OCI-LY1 (cell line): ENCODE measurements at regions not wholly inside any gene's neighbourhood (a gene's known extent, or its start where the extent isn't known, plus 50 kb on each side); places are given as distances from the start of the nearest gene placed in this dataset.

Experiments
- H2AFZ ChIP-seq: fragments of 200-600 bp; sonication (generic), shearing (Covaris generic); 2 replicates; pipeline ENCODE4 v1.6.0; 2014; ENCODE audit warnings: antibody characterized with exemption, mild to moderate bottlenecking, low read length
- H3F3A ChIP-seq: fragments of 200-600 bp; sonication (generic), shearing (Covaris generic); 2 replicates; pipeline ENCODE4 v1.6.0; 2014; ENCODE audit warnings: mild to moderate bottlenecking, antibody characterized with exemption, low read length, moderate library complexity; ENCODE audit not compliant: insufficient read depth
- H3K27ac ChIP-seq: fragments of 200-600 bp; sonication (generic); 2 replicates; pipeline ENCODE4 v1.5.1; 2014; ENCODE audit warnings: low read length, mixed run types, mild to moderate bottlenecking, low read depth; ENCODE audit not compliant: poor library complexity, severe bottlenecking
- H3K27me3 ChIP-seq: fragments of 200-600 bp; sonication (generic); 2 replicates; pipeline ENCODE4 v1.6.0; 2014; ENCODE audit warnings: antibody characterized with exemption, mild to moderate bottlenecking, low read length, moderate library complexity; ENCODE audit not compliant: insufficient read depth
- H3K36me3 ChIP-seq: fragments of 200-600 bp; sonication (generic); 2 replicates; pipeline ENCODE4 v1.6.1; 2014; ENCODE audit warnings: mild to moderate bottlenecking, antibody characterized with exemption, low read length, moderate library complexity, mixed read lengths; ENCODE audit not compliant: insufficient read depth
- H3K4me1 ChIP-seq: fragments of 200-600 bp; sonication (generic); 2 replicates; pipeline ENCODE4 v1.5.1; 2014; ENCODE audit warnings: mild to moderate bottlenecking, low read length, moderate library complexity; ENCODE audit not compliant: insufficient read depth, severe bottlenecking
- H3K4me2 ChIP-seq: fragments of 200-600 bp; sonication (generic), shearing (Covaris generic); 2 replicates; pipeline ENCODE4 v1.6.1; 2014; ENCODE audit warnings: low read length
- H3K4me3 ChIP-seq: fragments of 200-600 bp; sonication (generic); 2 replicates; pipeline ENCODE4 v1.5.1; 2014; ENCODE audit warnings: low read length, low read depth, mild to moderate bottlenecking, mixed read lengths; ENCODE audit not compliant: poor library complexity, severe bottlenecking
- H3K79me2 ChIP-seq: fragments of 200-600 bp; shearing (Covaris generic); 2 replicates; pipeline ENCODE4 v1.6.1; 2016; ENCODE audit warnings: mixed run types, low read length, mixed read lengths; ENCODE audit not compliant: insufficient read depth
- H3K9ac ChIP-seq: fragments of 200-600 bp; sonication (generic), shearing (Covaris generic); 2 replicates; pipeline ENCODE4 v1.6.1; 2014; ENCODE audit warnings: mild to moderate bottlenecking, low read length, mixed read lengths
- H3K9me2 ChIP-seq: fragments of 200-600 bp; sonication (generic), shearing (Covaris generic); 2 replicates; pipeline ENCODE4 v1.6.1; 2014; ENCODE audit warnings: low read depth, mild to moderate bottlenecking, low read length, mixed read lengths
- H3K9me3 ChIP-seq: fragments of 200-600 bp; shearing (Covaris generic); 2 replicates; pipeline ENCODE4 v1.6.1; 2014; ENCODE audit warnings: low read length, mixed read lengths
- H4K20me1 ChIP-seq: fragments of 200-600 bp; sonication (generic), shearing (Covaris generic); 2 replicates; pipeline ENCODE4 v1.6.0; 2016; ENCODE audit warnings: mild to moderate bottlenecking, low read length; ENCODE audit not compliant: insufficient read depth
- EZH2 ChIP-seq: fragments of 200-600 bp; sonication (generic), shearing (Covaris generic); IDR thresholded peaks from 2 replicates; pipeline ENCODE4 v1.8.0; 2017; ENCODE audit warnings: borderline replicate concordance, mixed run types, mild to moderate bottlenecking, antibody characterized with exemption, low read length, moderate library complexity, mixed read lengths
- TF ChIP-seq, protein P1 (sequence below): fragments of 200-600 bp; sonication (generic), shearing (Covaris generic); IDR thresholded peaks from 2 replicates; pipeline ENCODE4 v1.5.1; 2017; ENCODE audit warnings: mild to moderate bottlenecking, antibody characterized with exemption, low read length, moderate library complexity, mixed read lengths

DNA sequence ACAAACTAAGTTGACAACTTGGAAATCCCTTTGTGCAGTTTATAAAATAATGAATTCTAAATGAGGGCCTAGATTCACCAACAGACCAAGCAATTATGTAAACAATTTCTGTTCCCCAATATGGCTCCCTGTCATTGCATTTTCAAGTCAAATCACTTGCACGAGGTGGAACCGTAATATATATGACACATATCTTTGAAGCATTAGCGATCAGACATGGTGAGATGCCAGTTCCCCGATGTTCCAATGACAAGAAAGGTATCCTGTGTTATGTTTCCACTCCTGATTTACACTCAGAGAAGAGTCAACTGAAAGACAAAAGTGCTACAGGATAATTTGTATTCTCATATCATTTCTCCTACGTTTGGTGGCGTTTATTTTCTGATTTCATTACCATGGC lies 108.5 kb upstream of the TDRD3 start:
- H3K27ac ChIP-seq, result no peak overlapping the region
- H3K9ac ChIP-seq, result no peak overlapping the region
- H3K9me3 ChIP-seq, result no peaks in the 10 kb centered on the region
- no peak overlapping the region for H2AFZ ChIP-seq
- no peaks in the 10 kb centered on the region for H3K36me3 ChIP-seq
- no peaks in the 10 kb centered on the region for H3F3A ChIP-seq
- no peaks in the 10 kb centered on the region for H3K79me2 ChIP-seq
- H3K4me1 ChIP-seq, result no peaks in the 10 kb centered on the region
- no peak overlapping the region for H3K4me2 ChIP-seq
- H4K20me1 ChIP-seq, result no peaks in the 10 kb centered on the region
- H3K9me2 ChIP-seq, result no peaks in the 10 kb centered on the region
- no peak overlapping the region for H3K4me3 ChIP-seq
- no peak for TF ChIP-seq EZH2
- TF ChIP-seq, protein P1, sequence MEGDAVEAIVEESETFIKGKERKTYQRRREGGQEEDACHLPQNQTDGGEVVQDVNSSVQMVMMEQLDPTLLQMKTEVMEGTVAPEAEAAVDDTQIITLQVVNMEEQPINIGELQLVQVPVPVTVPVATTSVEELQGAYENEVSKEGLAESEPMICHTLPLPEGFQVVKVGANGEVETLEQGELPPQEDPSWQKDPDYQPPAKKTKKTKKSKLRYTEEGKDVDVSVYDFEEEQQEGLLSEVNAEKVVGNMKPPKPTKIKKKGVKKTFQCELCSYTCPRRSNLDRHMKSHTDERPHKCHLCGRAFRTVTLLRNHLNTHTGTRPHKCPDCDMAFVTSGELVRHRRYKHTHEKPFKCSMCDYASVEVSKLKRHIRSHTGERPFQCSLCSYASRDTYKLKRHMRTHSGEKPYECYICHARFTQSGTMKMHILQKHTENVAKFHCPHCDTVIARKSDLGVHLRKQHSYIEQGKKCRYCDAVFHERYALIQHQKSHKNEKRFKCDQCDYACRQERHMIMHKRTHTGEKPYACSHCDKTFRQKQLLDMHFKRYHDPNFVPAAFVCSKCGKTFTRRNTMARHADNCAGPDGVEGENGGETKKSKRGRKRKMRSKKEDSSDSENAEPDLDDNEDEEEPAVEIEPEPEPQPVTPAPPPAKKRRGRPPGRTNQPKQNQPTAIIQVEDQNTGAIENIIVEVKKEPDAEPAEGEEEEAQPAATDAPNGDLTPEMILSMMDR, result no peak
- no peaks in the 10 kb centered on the region for H3K27me3 ChIP-seq

DNA sequence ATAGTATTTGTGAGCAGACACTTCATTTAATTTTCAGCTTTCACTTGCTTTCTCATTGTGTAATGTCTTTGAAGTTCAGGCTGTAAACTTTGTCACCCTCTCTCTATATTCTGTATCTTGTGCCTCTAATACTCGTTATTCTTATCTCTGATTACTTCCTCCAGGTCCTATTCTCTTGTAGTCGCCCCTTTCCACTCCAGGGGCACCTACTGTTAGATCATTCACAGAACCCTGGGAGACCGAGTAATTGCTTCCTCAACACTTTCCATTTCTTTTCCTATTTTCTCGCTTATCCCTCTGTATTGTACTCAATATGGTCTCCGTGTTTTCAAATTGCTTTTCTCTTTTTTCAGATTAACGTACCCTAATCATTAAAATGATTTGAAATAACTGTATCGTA lies 93.9 kb upstream of the TDRD3 start:
- no peaks in the 10 kb centered on the region for H3K4me1 ChIP-seq
- TF ChIP-seq EZH2, result no peak
- TF ChIP-seq, protein P1, result no peak
- H3K27ac ChIP-seq, result no peak overlapping the region

DNA sequence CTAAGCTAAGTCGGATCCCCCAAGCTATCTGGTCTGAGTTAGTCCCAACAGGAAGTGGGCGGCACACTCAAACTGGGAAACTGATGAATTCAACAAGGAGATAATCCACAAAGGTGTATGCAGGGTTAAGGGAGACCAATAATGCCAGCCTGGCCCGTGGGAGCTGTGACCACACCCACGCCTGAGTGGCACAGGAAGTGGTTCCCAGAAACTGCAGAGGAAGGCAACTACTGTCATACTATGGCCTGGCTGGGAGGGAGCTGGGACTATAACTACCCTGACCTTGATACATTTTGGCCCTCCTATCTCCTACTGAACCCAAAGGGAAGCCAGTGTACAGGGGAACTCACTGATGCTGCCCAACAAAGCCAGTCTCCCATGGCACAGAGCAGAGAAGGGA lies 85.5 kb upstream of the TDRD3 start:
- no peak overlapping the region for H2AFZ ChIP-seq
- H3K4me3 ChIP-seq, result no peak overlapping the region
- no peaks in the 10 kb centered on the region for H4K20me1 ChIP-seq
- H3K79me2 ChIP-seq, result no peaks in the 10 kb centered on the region
- H3K4me2 ChIP-seq, result no peak overlapping the region
- TF ChIP-seq EZH2, result no peak
- TF ChIP-seq, protein P1, result no peak
- H3K27ac ChIP-seq, result no peak overlapping the region
- H3K9me2 ChIP-seq, result no peaks in the 10 kb centered on the region
- no peaks in the 10 kb centered on the region for H3K36me3 ChIP-seq
- H3F3A ChIP-seq, result no peaks in the 10 kb centered on the region
- H3K4me1 ChIP-seq, result no peaks in the 10 kb centered on the region
- 0 out of 2 replicates have a peak, but pooled peaks cover 5% of the 10 kb centered on the region for H3K27me3 ChIP-seq
- no peaks in the 10 kb centered on the region for H3K9me3 ChIP-seq
- no peak overlapping the region for H3K9ac ChIP-seq

More for the DNA sequence above, 93.9 kb upstream of the TDRD3 start:
- Histone ChIP-seq H3K4me3 (no peak overlapping the region), H3K9me3 (no peaks in the 10 kb centered on the region), H3K9me2 (no peaks in the 10 kb centered on the region), H3K36me3 (no peaks in the 10 kb centered on the region), H3K4me2 (no peak overlapping the region), H3F3A (no peaks in the 10 kb centered on the region), H3K79me2 (no peaks in the 10 kb centered on the region), H3K27me3 (no peaks in the 10 kb centered on the region), H3K9ac (no peak overlapping the region), H2AFZ (no peak overlapping the region), H4K20me1 (no peaks in the 10 kb centered on the region)
